ACC112 (cell line): ENCODE measurements at regions not wholly inside any gene's neighbourhood (a gene's known extent, or its start where the extent isn't known, plus 50 kb on each side); places are given as distances from the start of the nearest gene placed in this dataset.

Experiments
- H2AFZ ChIP-seq: fragments of 200-600 bp; sonication (generic); one replicate; pipeline ENCODE4 v1.6.0; 2017; ENCODE audit warnings: antibody characterized with exemption, low read length; ENCODE audit not compliant: unreplicated experiment
- H3K27ac ChIP-seq: fragments of 200-600 bp; sonication (generic); 2 replicates; pipeline ENCODE4 v1.5.1; 2014; ENCODE audit warnings: low read depth, mild to moderate bottlenecking, antibody characterized with exemption, low read length, moderate library complexity
- H3K27me3 ChIP-seq: fragments of 200-600 bp; sonication (generic); 2 replicates; pipeline ENCODE4 v1.6.1; 2014; ENCODE audit warnings: mild to moderate bottlenecking, antibody characterized with exemption, low read length, moderate library complexity, mixed read lengths; ENCODE audit not compliant: insufficient read depth
- H3K36me3 ChIP-seq: fragments of 200-600 bp; sonication (generic); 2 replicates; pipeline ENCODE4 v1.6.1; 2016; ENCODE audit warnings: mild to moderate bottlenecking, antibody characterized with exemption, low read length, moderate library complexity, mixed read lengths; ENCODE audit not compliant: insufficient read depth
- H3K4me1 ChIP-seq: fragments of 200-600 bp; sonication (generic); one replicate; pipeline ENCODE4 v1.6.1; 2016; ENCODE audit warnings: low read length, mixed read lengths; ENCODE audit not compliant: insufficient read depth, unreplicated experiment, control insufficient read depth
- H3K4me3 ChIP-seq: fragments of 200-600 bp; sonication (generic); 2 replicates; pipeline ENCODE4 v1.5.1; 2014; ENCODE audit warnings: mild to moderate bottlenecking, low read depth, low read length
- H3K79me2 ChIP-seq: fragments of 200-600 bp; sonication (generic); one replicate; pipeline ENCODE4 v1.6.0; 2016; ENCODE audit warnings: low read length; ENCODE audit not compliant: control insufficient read depth, unreplicated experiment, insufficient read depth

GRCh38 chr9:120214332-120214731, 365.6 kb downstream of the CDK5RAP2 start:
- Histone ChIP-seq H3K79me2 (no peaks in the 10 kb centered on the region), H3K27ac (no peak overlapping the region), H3K36me3 (no peaks in the 10 kb centered on the region), H3K4me1 (no peaks in the 10 kb centered on the region), H3K4me3 (no peak overlapping the region), H2AFZ (no peak overlapping the region), H3K27me3 (0 out of 2 replicates have a peak, but pooled peaks cover 3% of the 10 kb centered on the region)

DNA sequence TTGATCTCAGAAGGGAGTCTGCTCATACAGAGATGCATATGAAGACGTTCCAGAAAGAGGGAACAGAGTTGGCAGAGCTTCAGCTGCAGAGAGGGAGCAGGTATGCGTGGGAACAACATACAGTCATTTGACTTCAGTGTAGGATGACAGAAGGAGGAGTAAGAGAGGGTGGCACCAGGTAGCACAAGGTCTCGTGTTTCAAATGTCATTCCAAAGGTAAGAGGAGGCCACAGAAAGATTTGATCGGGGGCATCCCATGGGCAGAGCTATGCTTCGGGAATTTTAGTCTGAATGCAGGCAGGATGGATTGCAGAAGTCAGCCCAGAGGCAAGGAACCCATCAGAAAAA, 367.1 kb downstream of the CDK5RAP2 start:
- Histone ChIP-seq H3K4me1 (no peaks in the 10 kb centered on the region), H3K79me2 (no peaks in the 10 kb centered on the region), H3K27ac (no peak overlapping the region), H3K27me3 (0 out of 2 replicates have a peak, but pooled peaks cover 3% of the 10 kb centered on the region), H3K4me3 (no peak overlapping the region), H2AFZ (no peak overlapping the region), H3K36me3 (no peaks in the 10 kb centered on the region)

- no peak overlapping the region for H2AFZ ChIP-seq
- H3K4me1 ChIP-seq: no peaks in the 10 kb centered on the region
- H3K36me3 ChIP-seq: no peaks in the 10 kb centered on the region
- H3K79me2 ChIP-seq: no peaks in the 10 kb centered on the region
- H3K4me3 ChIP-seq: no peak overlapping the region
- 0 out of 2 replicates have a peak, but pooled peaks cover 3% of the 10 kb centered on the region for H3K27me3 ChIP-seq
- no peak overlapping the region for H3K27ac ChIP-seq
These were observed 367.7 kb downstream of the CDK5RAP2 start for GRCh38 chr9:120212153-120212852.

DNA sequence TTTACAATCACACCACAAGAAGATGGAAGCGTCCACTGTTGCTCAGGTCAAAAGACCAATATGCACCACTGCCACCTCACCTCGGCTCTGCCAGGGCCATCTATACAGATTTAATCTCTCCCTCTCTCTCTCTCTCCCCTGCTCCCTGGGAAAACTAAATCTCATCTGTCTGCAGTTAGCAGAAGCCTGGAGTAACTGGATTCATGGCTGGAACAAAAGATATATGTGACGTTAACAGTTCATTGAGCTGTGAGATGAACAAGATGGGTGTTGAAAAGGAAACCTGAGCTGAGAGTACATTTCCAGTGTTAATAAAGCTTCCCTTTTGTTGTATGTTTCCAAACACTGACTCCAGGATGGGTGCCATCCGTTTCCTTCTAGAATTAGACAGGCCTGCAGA, 369.7 kb downstream of the CDK5RAP2 start:
- H3K4me1 ChIP-seq: no peaks in the 10 kb centered on the region
- no peaks in the 10 kb centered on the region for H3K79me2 ChIP-seq
- no peak overlapping the region for H2AFZ ChIP-seq
- H3K27me3 ChIP-seq: 0 out of 2 replicates have a peak, but pooled peaks cover 3% of the 10 kb centered on the region
- no peak overlapping the region for H3K4me3 ChIP-seq
- no peaks in the 10 kb centered on the region for H3K36me3 ChIP-seq
- no peak overlapping the region for H3K27ac ChIP-seq

DNA sequence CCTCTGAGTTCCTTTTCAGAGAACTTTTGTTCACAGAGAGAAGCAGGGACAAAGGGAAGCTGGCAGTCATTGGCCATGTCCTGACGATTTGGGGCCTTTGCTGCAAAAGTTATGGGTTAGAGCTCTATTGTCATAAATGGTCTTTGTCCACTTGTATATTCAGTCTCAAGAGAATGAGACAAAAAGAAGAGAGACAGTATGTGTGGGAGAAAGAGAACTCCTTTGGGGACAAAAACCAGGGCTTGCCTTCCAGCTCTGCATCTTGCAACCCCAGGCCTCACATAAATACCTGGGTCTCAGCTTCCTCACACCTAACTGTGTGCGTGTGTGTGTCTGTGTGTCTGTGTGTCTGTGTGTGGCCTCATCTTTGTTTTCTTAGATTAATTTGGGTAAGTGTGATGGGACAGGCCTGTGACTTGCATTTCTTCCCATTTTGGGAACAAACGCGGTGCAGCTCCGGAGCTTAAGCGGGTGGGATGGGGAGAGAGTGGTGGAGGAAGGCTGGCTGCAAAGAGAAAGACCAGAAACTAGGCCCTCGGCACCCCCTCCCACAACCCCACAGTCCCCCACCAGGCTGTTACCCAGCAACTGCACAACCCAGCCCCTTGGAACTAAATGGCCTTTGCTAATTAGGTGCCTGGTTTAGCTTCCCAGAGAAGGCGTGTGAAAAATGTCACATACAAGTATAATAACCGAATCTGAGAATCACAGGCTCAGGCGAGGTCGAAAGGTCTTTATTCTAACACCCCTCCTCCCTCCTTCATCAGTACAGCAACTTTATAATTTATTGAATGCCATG, 376.9 kb downstream of the CDK5RAP2 start:
- Histone ChIP-seq H3K27ac (no peak overlapping the region), H3K27me3 (no peaks in the 10 kb centered on the region), H2AFZ (no peak overlapping the region), H3K4me3 (no peak overlapping the region), H3K4me1 (no peaks in the 10 kb centered on the region), H3K36me3 (no peaks in the 10 kb centered on the region), H3K79me2 (no peaks in the 10 kb centered on the region)

GRCh38 chr9:120198027-120198426, 381.9 kb downstream of the CDK5RAP2 start:
- Histone ChIP-seq H2AFZ (no peak overlapping the region), H3K27ac (no peak overlapping the region), H3K27me3 (no peaks in the 10 kb centered on the region), H3K36me3 (no peaks in the 10 kb centered on the region), H3K4me1 (no peaks in the 10 kb centered on the region), H3K4me3 (no peak overlapping the region), H3K79me2 (no peaks in the 10 kb centered on the region)

DNA sequence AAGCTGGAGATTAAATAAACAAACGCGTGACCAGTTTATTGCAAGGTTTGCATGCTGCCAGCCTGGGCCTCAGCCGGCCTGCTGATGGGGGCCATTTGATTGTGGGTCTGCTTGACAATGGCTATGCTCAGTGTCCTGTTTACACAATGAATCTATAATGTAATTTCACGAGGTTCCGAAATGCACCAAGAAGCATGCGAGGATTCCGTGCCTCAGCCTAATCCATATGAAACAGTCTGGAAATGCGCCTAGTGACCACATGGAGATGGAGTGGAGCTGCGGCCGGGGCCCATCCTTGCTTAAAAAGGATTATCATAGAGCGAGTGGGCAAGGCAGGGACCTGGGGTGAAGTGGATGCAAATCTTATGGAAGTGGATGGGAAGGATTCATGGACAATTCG, 382.4 kb downstream of the CDK5RAP2 start:
- no peaks in the 10 kb centered on the region for H3K79me2 ChIP-seq
- no peaks in the 10 kb centered on the region for H3K4me1 ChIP-seq
- H3K27ac ChIP-seq: no peak overlapping the region
- no peak overlapping the region for H3K4me3 ChIP-seq
- no peaks in the 10 kb centered on the region for H3K27me3 ChIP-seq
- no peaks in the 10 kb centered on the region for H3K36me3 ChIP-seq
- H2AFZ ChIP-seq: no peak overlapping the region

GRCh38 chr9:120191141-120191540, 388.8 kb downstream of the CDK5RAP2 start:
- no peaks in the 10 kb centered on the region for H3K36me3 ChIP-seq
- no peaks in the 10 kb centered on the region for H3K27me3 ChIP-seq
- H3K27ac ChIP-seq: no peak overlapping the region
- no peak overlapping the region for H2AFZ ChIP-seq
- H3K79me2 ChIP-seq: no peaks in the 10 kb centered on the region
- H3K4me1 ChIP-seq: no peaks in the 10 kb centered on the region
- H3K4me3 ChIP-seq: no peak overlapping the region

GRCh38 chr9:120187758-120188157, 392.2 kb downstream of the CDK5RAP2 start:
- H3K4me3 ChIP-seq: no peak overlapping the region

DNA sequence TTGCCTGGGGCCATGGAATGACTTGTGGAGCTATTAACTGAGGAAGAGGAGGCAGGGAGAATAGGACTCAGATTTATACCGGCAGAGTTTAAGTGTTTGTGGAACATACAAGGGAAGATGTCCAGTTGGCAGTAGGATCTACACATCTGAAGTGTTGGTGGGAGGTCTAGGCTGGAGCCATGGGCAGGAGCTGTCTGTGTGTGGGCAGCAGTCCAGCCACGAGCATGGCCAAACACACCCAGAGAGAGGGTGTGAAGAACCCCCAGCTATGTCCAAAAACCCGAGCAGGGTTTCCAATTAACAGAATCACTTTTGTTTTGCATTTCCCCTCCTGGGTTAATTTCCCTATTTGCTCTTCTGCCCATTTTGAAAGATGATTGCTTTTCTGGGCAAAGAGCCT, 393.7 kb downstream of the CDK5RAP2 start:
- H3K4me3 ChIP-seq: no peak overlapping the region
- no peak overlapping the region for H3K27ac ChIP-seq
- no peaks in the 10 kb centered on the region for H3K79me2 ChIP-seq
- H3K4me1 ChIP-seq: no peaks in the 10 kb centered on the region
- H2AFZ ChIP-seq: no peak overlapping the region
- no peaks in the 10 kb centered on the region for H3K27me3 ChIP-seq
- no peaks in the 10 kb centered on the region for H3K36me3 ChIP-seq

More at GRCh38 chr9:120187758-120188157, 392.2 kb downstream of the CDK5RAP2 start:
- Histone ChIP-seq H3K36me3 (no peaks in the 10 kb centered on the region), H3K27me3 (no peaks in the 10 kb centered on the region), H3K79me2 (no peaks in the 10 kb centered on the region), H3K4me1 (no peaks in the 10 kb centered on the region), H3K27ac (no peak overlapping the region), H2AFZ (no peak overlapping the region)

- Histone ChIP-seq H3K27me3 (no peaks in the 10 kb centered on the region), H2AFZ (no peak overlapping the region), H3K27ac (no peak overlapping the region), H3K79me2 (no peaks in the 10 kb centered on the region), H3K4me3 (no peak overlapping the region), H3K36me3 (no peaks in the 10 kb centered on the region), H3K4me1 (no peaks in the 10 kb centered on the region)
These were observed 395.7 kb downstream of the CDK5RAP2 start for GRCh38 chr9:120184266-120184665.
